ENCODE measurements at regions not wholly inside any gene's neighbourhood (a gene's known extent, or its start where the extent isn't known, plus 50 kb on each side); places are given as distances from the start of the nearest gene placed in this dataset.

GRCh38 chr4:112002248-112002661, 143.0 kb upstream of the FAM241A start:
- ATAC-seq, result no peak

DNA sequence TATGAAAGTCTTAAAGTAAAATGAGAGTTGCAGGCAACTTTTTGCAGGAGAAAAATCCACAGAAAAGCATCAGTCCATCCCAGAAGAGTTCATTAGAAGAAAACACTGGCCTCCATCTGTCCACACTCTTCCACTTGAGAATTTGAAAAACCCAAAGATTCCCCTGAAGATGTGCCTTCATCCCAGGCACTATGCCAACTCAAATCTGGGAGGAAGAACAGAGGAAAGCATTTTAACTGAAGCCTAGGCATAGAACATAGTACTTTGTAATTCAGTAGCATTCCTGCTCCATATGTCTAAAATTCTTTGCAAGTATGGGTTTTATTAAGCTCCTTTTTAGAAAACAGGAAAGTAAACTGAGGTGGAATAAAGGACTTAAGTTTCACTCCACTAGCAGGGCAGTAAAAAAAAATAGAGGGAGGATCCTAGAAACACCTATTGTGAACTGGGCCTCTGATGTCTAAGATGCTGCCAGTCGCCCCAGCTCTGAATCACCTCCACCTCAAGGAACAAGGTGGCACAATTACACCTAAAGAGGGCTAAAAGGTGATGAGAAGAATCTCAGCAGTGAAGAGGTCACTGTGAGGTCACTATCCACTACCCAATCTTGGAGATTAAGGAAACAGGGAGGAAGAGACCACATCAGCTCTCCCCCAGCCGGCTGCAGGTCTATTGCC, 141.9 kb upstream of the FAM241A start:
- Histone ChIP-seq H3K27ac (no peak overlapping the region), H3K36me3 (no peaks in the 10 kb centered on the region), H3K4me3 (no peak overlapping the region), H3K27me3 (no peaks in the 10 kb centered on the region), H3K9me3 (no peaks in the 10 kb centered on the region), H3K4me1 (no peaks in the 10 kb centered on the region)
- intact Hi-C loops (cut with DNase I; ENCODE audit: low total_unique reads), result no loop called here
- TF ChIP-seq POLR2A (IDR thresholded peaks at IDR 0.05) (no peak), CTCF (IDR thresholded peaks at IDR 0.05 in 4 of 5, conservative IDR thresholded peaks at IDR 0.05 in 1 of 5) (no peak)
- DNase-seq (no peak), ATAC-seq (no peak)
- in situ Hi-C loops (cut with MboI; ENCODE audit: low sequenced_read_pairs in 4 of 4), result no loop called here

More at GRCh38 chr4:112002248-112002661, 143.0 kb upstream of the FAM241A start:
- Histone ChIP-seq H3K9me3 (no peaks in the 10 kb centered on the region), H3K27me3 (no peaks in the 10 kb centered on the region), H3K27ac (no peak overlapping the region), H3K4me3 (no peak overlapping the region), H3K4me1 (no peaks in the 10 kb centered on the region), H3K36me3 (no peaks in the 10 kb centered on the region)
- DNase-seq, result no peak
- intact Hi-C loops (cut with DNase I; ENCODE audit: low total_unique reads) (no loop called here), in situ Hi-C loops (cut with MboI; ENCODE audit: low sequenced_read_pairs in 4 of 4) (no loop called here)
- TF ChIP-seq POLR2A (IDR thresholded peaks at IDR 0.05), result no peak
- no peak for TF ChIP-seq CTCF (IDR thresholded peaks at IDR 0.05 in 4 of 5, conservative IDR thresholded peaks at IDR 0.05 in 1 of 5)

DNA sequence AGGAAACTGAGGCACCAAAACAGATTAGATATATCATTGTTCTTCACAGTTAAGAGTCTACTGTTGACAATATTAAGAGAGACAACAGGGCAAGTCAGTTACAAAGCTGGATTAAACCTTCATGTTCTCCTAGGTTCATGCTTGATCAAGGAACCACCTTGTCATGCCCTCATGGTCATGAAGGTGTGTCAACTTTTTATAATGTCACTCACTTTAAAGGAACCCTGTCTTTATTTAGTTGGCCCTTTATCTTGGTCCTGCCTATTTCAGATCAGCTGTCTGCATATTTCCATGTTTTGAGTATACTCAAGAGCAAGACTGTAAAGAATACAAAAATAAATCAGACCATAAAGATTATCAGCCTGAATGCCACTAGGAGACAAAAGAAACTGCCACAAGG, 140.2 kb upstream of the FAM241A start:
- DNase-seq, result no peak
- no peaks in the 10 kb centered on the region for H3K9me3 ChIP-seq
- intact Hi-C loops (cut with DNase I; ENCODE audit: low total_unique reads), result no loop called here
- in situ Hi-C loops (cut with MboI; ENCODE audit: low sequenced_read_pairs in 4 of 4), result no loop called here
- no peaks in the 10 kb centered on the region for H3K4me1 ChIP-seq
- ATAC-seq, result no peak
- H3K27ac ChIP-seq, result no peak overlapping the region
- H3K36me3 ChIP-seq, result no peaks in the 10 kb centered on the region
- TF ChIP-seq CTCF (IDR thresholded peaks at IDR 0.05 in 4 of 5, conservative IDR thresholded peaks at IDR 0.05 in 1 of 5), result no peak
- no peak for TF ChIP-seq POLR2A (IDR thresholded peaks at IDR 0.05)
- H3K27me3 ChIP-seq, result no peaks in the 10 kb centered on the region
- H3K4me3 ChIP-seq, result no peak overlapping the region

- ATAC-seq (no peak), DNase-seq (no peak)
- Histone ChIP-seq H3K27ac (no peak overlapping the region), H3K9me3 (no peaks in the 10 kb centered on the region), H3K4me3 (no peak overlapping the region), H3K4me1 (no peaks in the 10 kb centered on the region), H3K36me3 (no peaks in the 10 kb centered on the region), H3K27me3 (no peaks in the 10 kb centered on the region)
- intact Hi-C loops (cut with DNase I; ENCODE audit: low total_unique reads), result no loop called here
- in situ Hi-C loops (cut with MboI; ENCODE audit: low sequenced_read_pairs in 4 of 4), result no loop called here
- TF ChIP-seq CTCF (IDR thresholded peaks at IDR 0.05 in 4 of 5, conservative IDR thresholded peaks at IDR 0.05 in 1 of 5), result no peak
Measured at GRCh38 chr4:112007391-112007790, 137.9 kb upstream of the FAM241A start.

DNA sequence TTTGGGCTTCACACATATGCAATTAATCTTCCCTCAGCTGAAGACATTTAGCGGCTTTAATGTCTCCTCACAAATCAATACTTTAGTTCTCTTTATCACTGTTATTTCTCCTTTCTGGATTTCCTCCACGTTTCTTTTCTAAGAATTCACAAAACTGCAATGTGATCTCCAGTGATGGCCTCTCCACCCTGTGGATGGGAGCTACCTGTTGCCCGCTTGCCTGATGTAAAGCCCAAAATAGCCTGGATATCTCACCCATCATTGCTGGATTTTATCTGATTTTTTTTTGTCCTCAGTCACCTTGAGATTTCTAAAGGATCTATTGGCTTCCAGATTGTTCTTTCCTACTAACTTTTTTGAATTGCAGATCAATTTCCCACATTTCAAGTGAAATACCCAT, 129.3 kb upstream of the FAM241A start:
- ATAC-seq, result no peak

More for the DNA sequence above, 129.3 kb upstream of the FAM241A start:
- Histone ChIP-seq H3K36me3 (no peaks in the 10 kb centered on the region), H3K9me3 (no peaks in the 10 kb centered on the region), H3K27me3 (no peaks in the 10 kb centered on the region), H3K4me3 (no peak overlapping the region), H3K4me1 (no peaks in the 10 kb centered on the region), H3K27ac (no peak overlapping the region)
- TF ChIP-seq POLR2A (IDR thresholded peaks at IDR 0.05) (no peak), CTCF (IDR thresholded peaks at IDR 0.05 in 4 of 5, conservative IDR thresholded peaks at IDR 0.05 in 1 of 5) (no peak)
- in situ Hi-C loops (cut with MboI; ENCODE audit: low sequenced_read_pairs in 4 of 4), result no loop called here
- intact Hi-C loops (cut with DNase I; ENCODE audit: low total_unique reads), result no loop called here
- no peak for DNase-seq
